ENCODE measurements at regions not wholly inside any gene's neighbourhood (a gene's known extent, or its start where the extent isn't known, plus 50 kb on each side); places are given as distances from the start of the nearest gene placed in this dataset.
"Not testable (repeated sequence)": the region's sequence is repeated elsewhere in the genome, so short reads cannot be mapped to it uniquely, and the experiment has no call there.

DNA sequence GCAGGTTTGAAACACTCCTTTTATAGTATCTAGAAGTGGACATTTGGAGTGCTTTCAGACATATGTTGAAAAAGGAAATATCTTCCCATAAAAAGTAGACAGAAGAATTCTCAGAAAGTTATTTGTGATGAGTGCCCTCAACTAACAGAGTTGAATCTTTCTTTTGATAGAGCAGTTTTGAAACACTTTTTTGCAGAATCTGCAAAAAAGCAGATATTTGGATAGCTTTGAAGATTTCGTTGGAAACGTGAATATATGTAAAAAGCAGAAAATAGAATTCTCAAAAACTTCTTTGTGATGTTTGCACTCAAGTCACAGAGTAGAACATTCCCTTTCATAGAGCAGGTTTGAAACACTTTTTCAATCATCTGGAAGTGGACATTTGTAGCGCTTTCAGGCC, 676.4 kb upstream of the ZNF337 start:
- DNase-seq: not testable (repeated sequence)

DNA sequence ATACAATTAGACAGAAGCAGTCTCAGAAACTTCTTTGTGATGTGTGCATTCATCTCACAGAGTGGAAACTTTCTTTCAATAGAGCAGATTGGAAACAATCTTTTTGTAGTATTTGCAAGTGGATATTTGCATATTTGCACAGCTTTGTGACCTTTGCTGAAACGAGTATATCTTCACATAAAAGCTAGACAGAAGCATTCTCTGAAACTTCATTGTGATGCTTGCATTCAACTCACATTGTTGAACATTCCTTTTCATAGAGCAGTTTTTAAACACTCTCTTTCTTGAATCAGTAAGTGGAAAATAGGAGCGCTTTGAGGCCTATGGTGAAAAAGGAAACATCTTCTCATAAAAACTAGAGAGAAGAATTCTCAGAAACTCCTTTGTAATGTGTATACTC, 657.9 kb upstream of the ZNF337 start:
- DNase-seq: no peak

DNA sequence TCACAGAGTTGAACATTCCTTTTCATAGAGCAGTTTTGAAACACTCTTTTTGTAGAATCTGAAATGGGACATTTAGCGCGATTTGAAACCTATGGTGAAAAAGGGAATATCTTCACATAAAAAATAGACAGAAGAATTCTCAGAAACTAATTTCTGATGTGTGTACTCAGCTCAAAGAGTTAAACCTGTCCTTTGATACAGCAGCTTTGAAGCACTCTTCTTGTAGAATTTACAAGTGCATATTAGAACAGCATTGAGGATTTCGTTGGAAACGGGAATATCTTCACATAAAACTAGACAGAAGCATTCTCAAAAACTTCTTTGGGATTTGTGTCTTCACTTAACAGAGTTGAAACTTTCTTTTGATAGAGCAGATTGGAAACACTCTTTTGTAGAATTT, 650.7 kb upstream of the ZNF337 start:
- DNase-seq: no peak

DNA sequence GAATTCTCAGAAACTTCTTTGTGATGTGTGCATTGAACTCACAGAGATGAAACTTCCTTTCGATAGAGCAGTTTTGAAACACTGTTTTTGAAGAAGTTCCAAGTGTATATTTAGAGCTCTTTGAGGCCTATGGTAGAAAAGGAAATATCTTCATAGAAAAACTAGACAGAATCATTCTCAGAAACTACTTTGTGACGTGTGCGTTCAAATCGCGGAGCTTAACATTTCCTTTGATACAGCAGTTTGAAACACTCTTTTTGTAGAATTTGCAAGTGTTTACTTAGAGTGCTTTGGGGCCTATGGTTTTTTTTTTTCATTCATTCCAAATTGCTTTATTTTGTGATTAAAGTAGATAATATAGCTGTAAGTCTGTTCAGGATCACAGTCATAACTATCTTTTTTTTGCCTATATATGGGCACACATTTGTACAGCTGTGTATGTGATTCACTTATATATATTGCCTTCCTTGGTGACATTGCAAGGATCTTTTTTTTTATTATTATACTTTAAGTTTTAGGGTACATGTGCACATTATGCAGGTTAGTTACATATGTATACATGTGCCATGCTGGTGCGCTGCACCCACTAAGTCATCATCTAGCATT, 643.9 kb upstream of the ZNF337 start:
- not testable (repeated sequence) for DNase-seq

DNA sequence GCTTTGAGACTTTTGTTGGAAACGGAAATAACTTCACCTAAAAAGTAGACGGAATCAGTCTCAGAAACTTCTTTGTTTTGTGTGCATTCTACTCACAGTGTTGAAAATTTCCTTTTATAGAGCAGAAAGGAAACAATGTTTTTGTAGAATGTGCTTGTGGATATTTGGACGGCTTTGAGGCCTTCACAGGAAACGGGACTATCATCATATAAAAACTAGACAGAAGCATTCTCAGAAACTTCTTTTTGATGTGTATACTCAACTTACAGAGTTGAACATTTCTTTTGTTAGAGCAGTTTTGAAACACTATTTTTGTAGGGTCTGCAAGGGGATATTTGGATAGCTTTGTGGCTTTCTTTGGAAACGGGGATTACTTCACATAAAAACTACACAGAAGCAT, 627.5 kb upstream of the ZNF337 start:
- DNase-seq: no peak

DNA sequence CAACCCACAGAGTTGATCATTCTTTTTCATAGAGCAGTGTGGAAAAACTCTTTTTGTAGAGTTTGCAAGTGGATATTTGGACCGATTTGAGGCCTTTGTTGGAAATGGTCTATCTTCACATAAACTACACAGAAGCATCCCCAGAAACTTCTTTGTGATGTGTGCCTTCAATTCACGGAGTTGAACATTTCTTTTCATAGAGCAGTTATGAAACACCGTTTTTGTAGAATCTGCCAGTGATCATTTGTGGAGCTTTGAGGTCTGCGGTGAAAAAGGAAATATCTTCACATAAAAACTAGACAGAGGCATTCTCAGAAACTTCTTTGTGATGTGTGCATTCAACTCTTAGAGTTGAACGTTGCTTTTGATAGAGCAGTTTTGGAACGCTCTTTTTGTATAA, 618.4 kb upstream of the ZNF337 start:
- DNase-seq: no peak

DNA sequence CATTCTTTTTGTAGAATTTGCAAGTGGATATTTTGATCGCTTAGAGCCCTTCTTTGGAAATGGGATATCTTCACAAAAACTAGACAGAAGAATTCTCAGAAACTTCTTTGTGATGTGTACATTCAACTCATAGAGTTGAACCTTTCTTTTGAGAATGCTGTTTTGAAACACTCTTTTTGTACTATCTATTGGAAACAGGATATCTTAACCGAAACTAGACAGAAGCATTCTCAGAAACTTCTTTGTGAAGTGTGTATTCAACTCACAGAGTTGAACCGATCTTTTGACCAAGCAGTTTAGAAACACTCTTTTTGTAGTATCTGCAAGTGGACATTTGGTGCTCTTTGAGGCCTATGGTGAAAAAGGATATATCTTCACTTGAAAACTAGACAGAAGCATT, 613.1 kb upstream of the ZNF337 start:
- not testable (repeated sequence) for DNase-seq

DNA sequence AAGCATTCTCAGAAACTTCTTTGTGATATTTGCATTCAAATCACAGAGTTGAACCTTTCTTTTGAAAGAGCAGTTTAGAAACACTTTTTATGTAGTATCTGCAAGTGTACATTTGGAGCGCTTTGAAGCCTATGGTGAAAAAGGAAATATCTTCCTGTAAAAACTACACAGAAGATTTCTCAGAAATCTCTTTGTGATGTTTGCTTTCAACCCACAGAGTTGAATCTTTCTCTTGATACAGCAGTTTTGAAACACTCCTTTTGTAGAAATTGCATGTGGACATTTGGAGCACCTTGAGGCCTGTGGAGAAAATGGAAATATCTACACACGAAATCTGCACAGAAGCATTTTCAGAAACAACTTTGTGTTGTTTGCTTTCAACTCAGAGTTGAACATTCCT, 612.3 kb upstream of the ZNF337 start:
- DNase-seq: no peak

DNA sequence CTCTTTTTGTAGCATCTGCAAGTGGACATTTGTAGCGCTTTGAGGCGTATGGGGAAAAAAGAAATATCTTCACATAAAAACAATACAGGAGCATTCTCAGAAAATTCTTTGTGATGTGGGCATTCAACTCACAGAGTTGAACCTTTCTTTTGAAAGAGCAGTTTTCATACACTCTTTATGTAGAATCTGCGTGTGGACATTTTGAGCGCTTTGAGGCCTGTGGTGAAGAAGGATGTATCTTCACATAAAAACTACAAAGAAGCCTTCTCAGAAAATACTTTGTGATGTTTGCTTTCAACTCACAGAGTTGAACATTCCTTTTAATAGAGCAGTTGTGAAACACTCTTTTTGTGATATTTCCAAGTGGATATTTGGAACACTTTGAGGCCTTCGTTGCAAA, 598.4 kb upstream of the ZNF337 start:
- no peak for DNase-seq

DNA sequence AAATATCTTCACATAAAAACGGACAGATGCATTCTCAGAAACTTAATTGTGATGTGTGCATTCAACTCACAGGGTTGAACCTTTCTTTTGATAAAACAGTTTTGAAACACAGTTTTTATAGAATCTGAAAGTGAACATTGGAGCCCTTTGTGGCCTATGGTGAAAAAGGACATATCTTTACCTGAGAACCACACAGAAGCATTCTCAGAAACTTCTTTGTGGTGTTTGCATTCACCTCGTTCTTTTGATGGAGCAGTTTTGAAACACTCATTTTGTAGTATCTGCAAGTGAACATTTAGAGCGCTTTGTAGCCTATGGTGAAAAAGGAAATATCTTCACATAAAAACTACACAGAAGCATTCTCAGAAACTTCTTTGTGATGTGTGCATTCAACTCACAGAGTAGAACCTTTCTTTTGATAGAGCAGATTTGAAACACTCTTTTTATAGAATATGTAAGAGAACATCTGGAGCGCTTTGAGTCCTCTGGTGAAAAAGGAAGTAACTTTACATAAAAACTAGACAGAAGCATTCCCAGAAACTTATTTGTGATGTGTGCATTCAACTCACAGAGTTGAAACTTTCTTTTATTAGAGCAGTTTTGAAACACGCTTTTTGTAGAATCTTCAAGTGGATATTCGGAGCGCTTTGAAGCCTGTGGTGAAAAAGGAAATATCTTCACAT, 591.9 kb upstream of the ZNF337 start:
- not testable (repeated sequence) for DNase-seq

DNA sequence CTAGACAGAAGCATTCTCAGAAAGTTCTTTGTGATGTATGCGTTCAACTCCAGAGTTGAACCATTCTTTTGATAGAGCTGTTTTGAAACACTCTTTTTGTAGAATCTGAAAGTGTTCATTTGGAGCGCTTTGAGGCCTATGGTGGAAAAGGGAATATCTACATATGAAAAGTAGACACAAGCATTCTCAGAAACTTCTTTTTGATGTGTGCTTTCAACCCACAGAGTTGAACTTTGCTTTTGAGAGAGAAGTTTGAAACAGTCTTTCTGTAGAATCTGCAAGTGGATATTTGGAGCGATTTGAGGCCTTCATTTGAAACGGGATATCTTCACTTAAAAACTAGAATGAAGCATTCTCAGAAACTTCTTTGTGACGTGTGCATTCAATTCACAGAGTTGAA, 582.6 kb upstream of the ZNF337 start:
- no peak for DNase-seq

DNA sequence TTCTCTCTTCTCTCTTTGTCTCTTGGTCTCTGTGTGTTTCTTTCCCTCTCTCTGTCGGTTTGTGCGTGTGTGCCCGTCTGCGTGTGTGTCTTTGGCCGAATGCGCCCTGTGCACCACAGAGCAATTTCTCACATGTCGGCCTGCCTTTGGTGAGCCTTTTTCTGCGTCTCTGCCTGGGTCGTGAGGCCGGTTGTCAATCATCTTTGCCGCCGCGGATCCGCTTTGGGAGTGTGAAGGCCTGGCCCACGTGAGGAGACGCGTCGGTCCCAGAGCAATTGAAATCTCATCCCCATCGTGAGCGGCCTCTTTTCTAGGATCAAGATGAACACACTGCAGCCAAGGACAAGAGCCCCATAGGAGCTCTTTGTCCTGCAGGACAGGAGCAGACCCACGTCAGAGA, 580.7 kb upstream of the ZNF337 start:
- DNase-seq: no peak

DNA sequence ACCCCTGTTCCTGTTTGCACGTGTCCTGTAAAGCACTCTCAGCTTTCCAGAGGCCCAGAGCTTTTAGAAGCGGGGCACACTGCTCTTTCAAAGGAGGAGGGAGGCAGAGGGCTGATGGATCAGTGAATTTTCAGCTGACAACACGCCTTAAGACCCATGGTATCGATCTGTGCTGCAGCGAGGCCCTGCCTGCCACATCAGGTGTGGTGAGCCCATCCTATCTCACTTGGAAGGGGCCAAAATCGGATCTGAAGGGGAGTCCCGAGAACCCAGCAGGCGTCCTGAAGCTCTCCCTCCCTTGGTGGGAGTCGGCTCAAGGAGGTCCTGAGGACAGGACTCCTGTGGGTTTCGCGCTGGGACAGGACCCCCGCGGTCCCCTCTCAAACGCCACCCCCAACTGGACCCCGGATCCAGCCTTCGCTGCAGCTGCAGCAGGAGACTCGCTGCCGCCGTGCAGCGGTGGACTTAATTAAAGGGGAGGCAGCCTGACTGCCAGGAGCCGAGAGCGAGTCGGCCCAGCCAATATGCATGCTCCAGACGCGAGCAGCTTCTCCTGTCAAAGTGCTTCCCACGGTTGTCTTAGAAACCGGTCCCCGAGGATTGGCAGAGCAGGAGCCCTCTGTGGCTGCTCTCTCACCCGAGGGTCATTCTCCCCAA, 580.0 kb upstream of the ZNF337 start:
- peak in 1 of 2 experiments; percentile 3 for DNase-seq

DNA sequence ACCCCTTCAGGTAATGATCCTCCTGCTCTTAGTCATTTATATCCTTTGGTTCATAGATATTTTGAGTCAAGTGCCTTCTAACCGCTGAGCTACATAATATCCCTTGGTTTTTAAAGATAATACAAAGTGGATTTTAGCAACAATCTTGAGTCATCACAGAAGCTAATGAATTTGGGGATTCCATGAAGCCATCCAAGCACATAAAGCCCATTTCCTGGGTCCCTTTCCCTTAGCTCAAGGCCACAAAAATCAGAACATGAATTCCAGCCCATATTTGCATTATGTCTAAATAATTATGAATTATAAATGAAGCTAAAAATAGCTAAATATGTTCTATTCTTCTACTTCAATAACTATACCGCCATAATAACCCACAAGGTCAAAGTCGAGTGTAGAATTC, 572.1 kb upstream of the ZNF337 start:
- DNase-seq: not testable (repeated sequence)

DNA sequence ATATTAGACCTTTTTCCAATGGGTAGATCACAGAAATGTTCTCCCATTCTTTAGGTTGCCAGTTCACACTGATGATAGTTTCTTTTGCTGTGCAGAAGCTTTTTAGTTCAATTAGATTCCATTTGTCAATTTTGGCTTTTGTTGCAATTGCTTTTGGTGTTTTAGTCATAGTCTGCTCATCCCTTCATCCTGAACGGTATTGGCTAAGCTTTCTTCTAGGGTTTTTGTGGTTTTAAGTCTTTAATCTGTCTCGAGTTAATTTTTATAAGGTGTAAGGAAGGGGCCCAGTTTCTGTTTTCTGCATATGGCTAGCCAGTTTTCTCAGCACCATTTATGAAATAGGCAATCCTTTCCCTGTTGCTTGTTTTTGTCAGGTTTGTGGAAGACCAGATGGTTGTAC, 564.3 kb upstream of the ZNF337 start:
- DNase-seq: not testable (repeated sequence)

DNA sequence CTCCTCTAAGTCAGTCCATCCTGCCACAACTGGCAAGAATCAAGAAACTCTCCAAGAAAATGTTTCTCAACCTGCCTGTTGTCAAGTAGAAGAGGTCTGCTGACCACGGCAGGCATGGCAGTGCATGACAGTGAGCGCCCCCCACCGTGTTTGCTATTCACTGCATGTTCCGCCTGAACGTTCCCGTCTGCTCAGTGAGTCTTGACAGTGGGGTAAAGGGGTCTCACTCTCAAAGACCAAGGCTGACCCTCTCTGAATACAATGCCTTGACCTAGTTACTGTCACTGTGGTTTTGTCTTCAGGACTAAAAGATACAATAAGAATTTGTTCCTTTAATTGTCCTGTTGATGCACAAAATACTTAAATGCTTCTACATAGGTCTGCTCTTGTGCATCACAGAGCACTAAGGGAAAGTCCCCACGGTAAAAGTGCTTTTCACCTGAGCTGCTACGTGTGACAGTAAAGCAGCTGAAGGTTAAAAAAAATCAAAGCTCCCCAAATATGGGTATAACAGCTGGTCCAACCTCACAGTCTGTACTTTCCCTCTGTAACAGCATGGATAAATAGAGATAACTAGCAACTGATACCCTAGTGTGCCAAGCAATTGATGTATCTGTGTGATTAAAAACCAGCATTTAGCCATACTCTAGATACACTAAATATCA, 555.8 kb upstream of the ZNF337 start:
- DNase-seq: not testable (repeated sequence)

DNA sequence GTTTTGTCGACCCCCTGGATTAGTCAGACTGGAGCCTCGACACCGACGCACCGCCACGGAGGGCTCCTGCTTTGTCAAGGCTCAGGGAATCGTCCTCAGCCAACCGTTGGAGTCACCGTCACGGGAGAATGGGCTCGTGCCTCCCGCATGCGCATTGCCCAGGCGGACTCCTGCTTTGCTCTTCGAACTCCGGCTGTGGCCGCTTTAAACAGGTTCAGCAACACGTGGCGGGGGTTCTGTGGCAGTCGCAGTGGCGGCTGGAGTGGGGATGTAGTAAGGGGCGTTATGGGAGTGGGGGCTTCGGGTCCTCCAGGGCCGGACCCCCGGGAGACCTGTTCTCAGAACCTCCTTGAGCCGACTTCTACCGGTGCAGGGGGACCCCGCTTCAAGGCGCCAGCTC, 554.7 kb upstream of the ZNF337 start:
- DNase-seq: not testable (repeated sequence)

DNA sequence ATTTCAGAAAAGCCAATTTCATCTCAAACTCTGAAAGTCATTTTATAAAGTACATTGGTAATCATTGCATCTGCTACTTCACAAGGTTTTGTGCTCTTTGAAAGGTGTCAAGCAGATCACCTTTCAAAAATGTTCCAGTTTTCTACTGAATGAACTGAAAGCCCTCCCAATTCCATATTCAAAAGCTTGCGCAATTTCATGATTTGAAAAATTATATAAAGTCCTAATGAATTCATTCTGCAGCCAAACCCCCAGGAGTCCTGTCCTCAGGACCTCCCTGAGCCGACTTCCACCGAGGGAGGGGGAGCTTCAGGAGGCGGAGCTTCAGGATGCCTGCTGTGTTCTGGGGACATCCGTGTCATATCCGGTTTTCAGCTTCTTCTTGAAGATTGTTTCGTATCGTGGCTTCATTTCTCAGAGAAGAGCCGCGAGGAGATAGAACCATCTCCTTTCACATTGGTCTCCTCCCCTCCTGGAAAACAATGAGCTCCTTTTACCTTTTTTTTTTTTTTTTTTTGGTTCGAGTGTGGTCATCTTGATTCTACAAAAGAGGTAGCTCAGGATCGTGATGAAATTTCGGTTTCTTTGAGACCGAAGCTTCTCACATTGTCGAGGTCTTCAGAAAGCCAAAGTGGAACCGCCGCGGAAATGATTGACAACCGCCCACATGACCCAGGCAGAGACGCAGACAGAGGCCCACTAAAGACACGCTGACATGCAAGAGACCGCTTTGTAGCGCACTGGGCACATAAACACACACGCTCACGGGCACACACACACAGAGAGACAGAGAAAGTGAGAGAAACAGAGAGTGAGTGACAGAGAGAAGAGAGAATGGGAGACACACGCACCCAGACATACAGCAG, 553.8 kb upstream of the ZNF337 start:
- not testable (repeated sequence) for DNase-seq

DNA sequence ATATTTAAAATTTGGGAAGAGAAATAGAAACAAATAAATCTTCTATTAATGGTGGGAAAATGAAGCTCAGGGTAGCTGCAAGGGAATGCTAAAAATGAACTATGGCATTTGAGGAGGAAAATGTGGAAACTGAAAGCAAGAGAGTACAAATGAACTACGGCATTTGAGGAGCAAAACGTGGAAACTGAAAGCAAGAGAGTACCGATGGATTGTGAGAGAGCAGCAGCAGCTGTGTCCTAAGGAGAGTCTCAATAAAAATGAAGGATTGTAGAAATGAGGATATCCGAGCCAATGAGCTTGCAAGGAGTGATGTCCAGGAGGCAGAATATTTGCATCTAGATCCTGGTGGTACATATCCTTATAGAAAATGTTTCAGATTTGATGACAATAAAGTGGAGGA, 547.1 kb upstream of the ZNF337 start:
- no peak for DNase-seq

DNA sequence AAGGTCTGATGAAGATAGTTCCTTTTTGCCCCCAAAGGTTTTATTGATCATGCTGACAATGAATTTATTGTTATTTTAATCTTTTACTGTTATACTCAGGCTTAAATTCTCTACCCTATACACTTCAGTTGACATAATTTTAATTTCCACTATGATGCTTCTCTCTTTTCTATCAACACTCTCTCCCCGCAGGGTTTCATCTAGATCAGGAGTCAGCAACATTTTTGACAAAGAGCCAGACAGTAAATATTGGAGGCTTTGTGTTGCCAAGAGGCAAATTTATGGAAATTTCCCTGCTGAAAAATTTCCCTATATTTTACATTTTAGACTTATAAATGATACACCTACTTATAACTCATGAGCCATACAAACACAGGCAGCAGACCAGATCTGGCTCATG, 524.0 kb upstream of the ZNF337 start:
- not testable (repeated sequence) for DNase-seq

DNA sequence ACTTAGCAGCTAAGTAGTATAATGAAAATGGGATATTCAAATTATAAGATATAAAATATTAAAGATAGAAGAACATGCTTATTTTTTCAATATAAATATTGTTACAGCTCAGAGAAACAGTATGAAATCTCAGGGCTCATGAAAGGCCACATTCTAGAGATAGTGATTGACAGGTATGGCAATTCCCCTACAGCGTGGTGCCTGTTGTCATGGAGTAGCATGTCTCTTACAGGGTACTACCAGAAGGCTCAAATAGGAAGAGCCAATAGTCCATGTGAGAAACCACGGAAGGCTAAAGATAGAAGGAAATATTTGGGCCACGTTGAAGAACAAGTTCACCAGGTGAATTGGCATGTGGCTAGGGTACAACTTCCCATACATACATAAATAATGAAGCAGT, 522.9 kb upstream of the ZNF337 start:
- DNase-seq: not testable (repeated sequence)

DNA sequence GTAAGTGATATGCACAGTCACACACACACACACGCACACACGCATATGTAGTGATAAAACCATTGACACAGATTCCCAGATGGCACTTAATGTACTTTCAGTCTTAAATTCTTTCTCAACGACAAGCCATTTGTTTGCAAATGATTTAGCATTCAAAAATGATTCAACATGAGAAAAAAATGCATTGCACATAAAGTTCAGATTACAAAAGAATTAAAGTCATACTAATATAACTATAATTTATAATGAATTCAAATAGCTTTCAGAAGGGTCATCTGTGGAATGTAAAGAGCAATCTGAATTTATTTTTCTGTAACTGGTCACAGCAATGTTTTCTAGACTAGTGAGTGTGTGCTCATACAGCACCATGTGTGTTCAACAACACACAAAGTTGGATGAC, 521.6 kb upstream of the ZNF337 start:
- DNase-seq: no peak

DNA sequence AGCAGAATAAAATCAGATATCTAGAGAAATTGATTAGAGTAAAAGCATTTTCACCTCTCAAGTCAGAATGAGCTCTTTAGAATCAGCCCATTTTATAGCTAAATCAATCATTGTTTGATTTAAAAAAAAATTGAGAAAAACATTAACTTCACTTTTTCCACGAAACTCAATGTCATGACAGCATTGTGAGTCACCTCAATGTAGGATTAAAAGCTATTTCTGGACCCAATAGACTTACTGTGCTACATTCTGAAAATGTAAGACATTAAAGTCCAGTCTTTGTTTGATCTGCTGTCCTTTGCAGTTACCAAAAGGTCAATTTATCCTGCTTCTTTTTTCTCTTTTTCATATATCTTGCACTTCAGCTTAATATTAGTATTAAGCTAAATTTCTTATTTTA, 519.4 kb upstream of the ZNF337 start:
- no peak for DNase-seq
